Neural crest cell (in vitro differentiated cells): ENCODE measurements at regions not wholly inside any gene's neighbourhood (a gene's known extent, or its start where the extent isn't known, plus 50 kb on each side); places are given as distances from the start of the nearest gene placed in this dataset.

ENCODE experiments used
- DNase-seq: peaks from one replicate; pipeline ENCODE4 v3.0.0; 2021; ENCODE audit warnings: low read depth, mixed read lengths, low spot score
- H3K27ac Mint-ChIP-seq: one replicate; pipeline ENCODE4 v1.8.0; 2021; ENCODE audit warnings: mild to moderate bottlenecking, mixed read lengths; ENCODE audit not compliant: unreplicated experiment
- H3K27me3 Mint-ChIP-seq: 2 replicates; pipeline ENCODE4 v1.8.0; 2021; ENCODE audit warnings: low read depth, mild to moderate bottlenecking, mixed read lengths
- H3K36me3 Mint-ChIP-seq: 2 replicates; pipeline ENCODE4 v1.8.0; 2021; ENCODE audit warnings: low read depth, mild to moderate bottlenecking, mixed read lengths
- H3K4me1 Mint-ChIP-seq: 2 replicates; pipeline ENCODE4 v1.8.0; 2021; ENCODE audit warnings: mixed read lengths
- H3K4me3 Mint-ChIP-seq: one replicate; pipeline ENCODE4 v1.8.0; 2021; ENCODE audit warnings: mild to moderate bottlenecking, mixed read lengths
- H3K9me3 Mint-ChIP-seq: 2 replicates; pipeline ENCODE4 v1.8.0; 2021; ENCODE audit warnings: mixed read lengths
- CTCF ChIP-seq: fragments of 200-600 bp; sonication (generic); conservative IDR thresholded peaks from 2 replicates; pipeline ENCODE4 v1.5.0; 2021; ENCODE audit warnings: antibody characterized with exemption, mild to moderate bottlenecking

- no peak overlapping the region for H3K27ac Mint-ChIP-seq
- no peaks in the 10 kb centered on the region for H3K27me3 Mint-ChIP-seq
- no peak for TF ChIP-seq CTCF
- no peak for DNase-seq
- H3K36me3 Mint-ChIP-seq: peaks cover 24% of the 10 kb centered on the region
- H3K4me3 Mint-ChIP-seq: no peak overlapping the region
- peaks cover 5% of the 10 kb centered on the region for H3K4me1 Mint-ChIP-seq
- peaks cover 15% of the 10 kb centered on the region for H3K9me3 Mint-ChIP-seq
Observed at GRCh38 chr17:63258785-63259184, 187.3 kb downstream of the CYB561 start.

DNA sequence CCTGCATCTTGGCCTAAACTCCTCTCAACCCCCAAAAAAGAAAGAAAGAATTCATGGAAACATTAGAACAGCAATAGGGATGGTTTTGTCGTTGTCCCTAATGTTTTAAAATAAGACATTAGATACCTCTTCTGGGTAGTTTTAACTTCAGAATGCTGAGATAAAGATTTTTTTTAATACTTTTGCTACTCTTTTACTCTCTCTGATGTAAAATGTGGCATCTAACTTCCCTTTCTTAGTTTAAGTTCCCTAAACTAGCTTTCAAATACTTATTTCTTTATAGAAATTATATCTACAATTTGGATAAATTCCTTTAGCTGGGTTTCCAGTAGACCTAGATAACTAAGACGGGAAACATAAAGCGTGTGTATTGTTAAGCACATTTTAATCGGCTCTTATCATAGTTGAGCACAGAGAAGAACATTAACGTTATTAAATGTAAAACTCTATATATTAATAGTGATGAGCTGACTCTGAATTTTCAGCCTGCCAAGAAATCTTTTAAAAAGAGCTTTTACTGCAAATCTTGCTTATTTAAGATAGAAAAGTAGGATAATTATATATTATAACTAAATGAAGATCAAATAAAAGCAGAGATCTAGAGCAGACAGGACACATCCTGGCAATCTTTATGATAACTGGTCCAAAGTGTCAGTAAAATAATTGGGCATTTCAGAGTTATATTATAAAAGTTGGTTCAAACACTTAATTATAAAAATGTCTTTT is 183.2 kb downstream of the CYB561 start:
- no peak for DNase-seq
- Mint-ChIP-seq H3K36me3 (peaks cover 5% of the 10 kb centered on the region), H3K4me3 (no peak overlapping the region), H3K4me1 (peaks cover 4% of the 10 kb centered on the region), H3K27ac (no peak overlapping the region), H3K27me3 (no peaks in the 10 kb centered on the region), H3K9me3 (peaks cover 2% of the 10 kb centered on the region)
- TF ChIP-seq CTCF: no peak

- H3K27me3 Mint-ChIP-seq: no peaks in the 10 kb centered on the region
- peaks cover under 1% of the 10 kb centered on the region for H3K36me3 Mint-ChIP-seq
- no peaks in the 10 kb centered on the region for H3K9me3 Mint-ChIP-seq
- no peak for DNase-seq
- no peak overlapping the region for H3K4me3 Mint-ChIP-seq
- TF ChIP-seq CTCF: no peak
- no peak overlapping the region for H3K27ac Mint-ChIP-seq
- H3K4me1 Mint-ChIP-seq: no peaks in the 10 kb centered on the region
Observed at GRCh38 chr17:63265526-63265925, 180.6 kb downstream of the CYB561 start.

DNA sequence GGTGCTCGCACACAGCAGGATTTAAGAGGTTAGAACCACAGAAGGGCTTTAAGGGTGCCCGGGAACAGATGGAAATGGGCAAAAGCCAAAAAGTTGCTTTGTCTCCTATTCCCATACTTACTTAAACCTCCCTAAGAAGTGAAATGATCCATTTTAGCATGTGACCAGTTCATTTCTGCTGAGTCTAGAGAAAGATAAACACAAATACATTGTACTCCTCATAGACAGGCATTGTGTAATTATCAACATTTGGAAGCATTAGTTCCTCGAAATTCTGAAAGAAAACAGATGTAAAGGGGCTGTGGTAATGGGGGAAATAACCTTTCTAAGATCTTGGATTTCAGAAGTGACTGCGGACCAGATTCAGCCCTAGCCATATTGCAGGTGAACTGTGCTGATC is 178.3 kb downstream of the CYB561 start:
- Mint-ChIP-seq H3K9me3 (peaks cover 3% of the 10 kb centered on the region), H3K36me3 (peaks cover 12% of the 10 kb centered on the region), H3K27ac (no peak overlapping the region), H3K4me1 (no peaks in the 10 kb centered on the region), H3K27me3 (no peaks in the 10 kb centered on the region), H3K4me3 (no peak overlapping the region)
- no peak for TF ChIP-seq CTCF
- DNase-seq: no peak

- no peak overlapping the region for H3K4me3 Mint-ChIP-seq
- H3K36me3 Mint-ChIP-seq: peaks cover 12% of the 10 kb centered on the region
- H3K27me3 Mint-ChIP-seq: no peaks in the 10 kb centered on the region
- H3K4me1 Mint-ChIP-seq: no peaks in the 10 kb centered on the region
- H3K9me3 Mint-ChIP-seq: peaks cover 3% of the 10 kb centered on the region
- DNase-seq: no peak
- TF ChIP-seq CTCF: no peak
- no peak overlapping the region for H3K27ac Mint-ChIP-seq
Observed at GRCh38 chr17:63268827-63269226, 177.3 kb downstream of the CYB561 start.
